ENCODE measurements at regions not wholly inside any gene's neighbourhood (a gene's known extent, or its start where the extent isn't known, plus 50 kb on each side); places are given as distances from the start of the nearest gene placed in this dataset.

GRCh38 chr2:37796481-37796880, 125.0 kb upstream of the CDC42EP3 start:
- TF ChIP-seq CTCF (IDR thresholded peaks at IDR 0.05) = no peak
- no peak for TF ChIP-seq POLR2A (IDR thresholded peaks at IDR 0.05)
- TF ChIP-seq POLR2AphosphoS5 (IDR thresholded peaks at IDR 0.05) = no peak
